IPS-18c (cell line): ENCODE measurements at regions not wholly inside any gene's neighbourhood (a gene's known extent, or its start where the extent isn't known, plus 50 kb on each side); places are given as distances from the start of the nearest gene placed in this dataset.

Experiments
- H3K4me3 ChIP-seq: 2 replicates; pipeline ENCODE4 v1.7.0; 2013; ENCODE audit warnings: low read depth, mild to moderate bottlenecking, low read length, moderate library complexity; ENCODE audit not compliant: insufficient read depth
- H3K9me3 ChIP-seq: one replicate; pipeline ENCODE4 v1.6.1; 2013; ENCODE audit warnings: mild to moderate bottlenecking, low read length, moderate library complexity; ENCODE audit not compliant: control insufficient read depth, insufficient read depth

- Histone ChIP-seq H3K9me3 (no peaks in the 10 kb centered on the region), H3K4me3 (no peak overlapping the region)
Measured at GRCh38 chr11:70743941-70744351, 345.6 kb downstream of the CTTN start.

GRCh38 chr11:70744396-70745185 lies 346.3 kb downstream of the CTTN start:
- H3K4me3 ChIP-seq: no peak overlapping the region
- no peaks in the 10 kb centered on the region for H3K9me3 ChIP-seq

GRCh38 chr11:70745451-70745850 lies 347.1 kb downstream of the CTTN start:
- Histone ChIP-seq H3K4me3 (no peak overlapping the region), H3K9me3 (peaks cover 4% of the 10 kb centered on the region)

GRCh38 chr11:70745941-70746340 lies 347.6 kb downstream of the CTTN start:
- Histone ChIP-seq H3K9me3 (peaks cover 4% of the 10 kb centered on the region), H3K4me3 (no peak overlapping the region)

GRCh38 chr11:70746351-70746750 lies 348.0 kb downstream of the CTTN start:
- H3K4me3 ChIP-seq: no peak overlapping the region

GRCh38 chr11:70747285-70747684 lies 349.0 kb downstream of the CTTN start:
- peaks cover 4% of the 10 kb centered on the region for H3K9me3 ChIP-seq

More at GRCh38 chr11:70746351-70746750, 348.0 kb downstream of the CTTN start:
- H3K9me3 ChIP-seq: peaks cover 4% of the 10 kb centered on the region

GRCh38 chr11:70747921-70748320 lies 349.6 kb downstream of the CTTN start:
- no peak overlapping the region for H3K4me3 ChIP-seq

More at GRCh38 chr11:70747285-70747684, 349.0 kb downstream of the CTTN start:
- no peak overlapping the region for H3K4me3 ChIP-seq

GRCh38 chr11:70751142-70751734 lies 352.9 kb downstream of the CTTN start:
- Histone ChIP-seq H3K4me3 (no peak overlapping the region), H3K9me3 (peaks cover 4% of the 10 kb centered on the region)

More at GRCh38 chr11:70747921-70748320, 349.6 kb downstream of the CTTN start:
- peaks cover 4% of the 10 kb centered on the region for H3K9me3 ChIP-seq

- H3K4me3 ChIP-seq: no peak overlapping the region
Measured at GRCh38 chr11:70755410-70756158, 357.3 kb downstream of the CTTN start.

GRCh38 chr11:70756341-70756740 lies 358.0 kb downstream of the CTTN start:
- no peaks in the 10 kb centered on the region for H3K9me3 ChIP-seq
- no peak overlapping the region for H3K4me3 ChIP-seq

More at GRCh38 chr11:70755410-70756158, 357.3 kb downstream of the CTTN start:
- no peaks in the 10 kb centered on the region for H3K9me3 ChIP-seq

GRCh38 chr11:70756756-70757155 lies 358.4 kb downstream of the CTTN start:
- Histone ChIP-seq H3K4me3 (no peak overlapping the region), H3K9me3 (no peaks in the 10 kb centered on the region)

- Histone ChIP-seq H3K9me3 (no peaks in the 10 kb centered on the region), H3K4me3 (no peak overlapping the region)
Measured at GRCh38 chr11:70757241-70757640, 358.9 kb downstream of the CTTN start.

- Histone ChIP-seq H3K9me3 (no peaks in the 10 kb centered on the region), H3K4me3 (no peak overlapping the region)
Measured at GRCh38 chr11:70758206-70758605, 359.9 kb downstream of the CTTN start.

- no peaks in the 10 kb centered on the region for H3K9me3 ChIP-seq
Measured at GRCh38 chr11:70759846-70760245, 361.5 kb downstream of the CTTN start.

GRCh38 chr11:70760416-70761020 lies 362.2 kb downstream of the CTTN start:
- Histone ChIP-seq H3K9me3 (no peaks in the 10 kb centered on the region), H3K4me3 (no peak overlapping the region)

More at GRCh38 chr11:70759846-70760245, 361.5 kb downstream of the CTTN start:
- no peak overlapping the region for H3K4me3 ChIP-seq

- H3K9me3 ChIP-seq: no peaks in the 10 kb centered on the region
- peak overlapping the region; percentile 29; the same call in 1 of the 2 replicates for H3K4me3 ChIP-seq
Measured at GRCh38 chr11:70761094-70761907, 363.0 kb downstream of the CTTN start.
